T-helper 9 cell (primary cell): ENCODE measurements at regions not wholly inside any gene's neighbourhood (a gene's known extent, or its start where the extent isn't known, plus 50 kb on each side); places are given as distances from the start of the nearest gene placed in this dataset.

Experiments used
- DNase-seq: peaks from one replicate; pipeline ENCODE4 v3.0.0-alpha.2; 2020

DNA sequence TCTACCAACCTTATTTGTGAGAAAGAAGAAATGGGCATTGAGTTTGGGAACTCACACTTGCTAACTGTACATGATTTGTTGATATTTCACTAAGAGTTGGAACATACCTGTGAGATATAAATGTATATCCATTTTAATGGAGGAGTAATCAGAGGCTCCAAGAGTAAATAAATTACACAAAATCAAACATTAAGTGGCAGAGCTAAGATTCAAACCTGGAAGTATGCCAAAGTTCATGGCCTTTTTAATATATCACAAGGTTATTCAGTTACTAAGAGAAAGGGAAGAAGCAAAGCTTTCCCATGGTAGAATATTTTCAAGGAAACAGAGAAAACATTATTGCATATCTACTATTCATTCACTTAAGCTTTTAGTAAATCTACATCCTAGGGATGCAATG is 1641.1 kb downstream of the FAM181B start:
- DNase-seq, result no peak

DNA sequence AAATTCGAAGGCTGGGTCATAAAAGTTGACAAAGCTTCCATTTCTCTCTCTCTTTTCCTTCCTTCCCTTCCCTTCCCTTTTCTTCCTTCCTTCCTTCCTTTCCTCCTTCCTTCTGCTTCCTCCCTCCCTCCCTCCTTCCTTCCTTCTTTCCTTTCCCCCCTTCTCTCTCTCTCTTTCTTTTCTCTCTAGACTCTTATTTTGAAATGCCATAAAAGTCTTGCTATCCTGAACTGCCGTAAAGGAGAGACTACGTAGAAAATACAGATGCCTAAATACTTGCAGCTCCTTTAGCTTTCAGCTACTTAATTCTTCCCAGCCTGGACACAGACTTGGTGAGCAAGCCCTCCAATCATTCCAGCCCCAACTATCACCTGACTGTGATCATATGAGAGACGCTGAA is 1644.4 kb downstream of the FAM181B start:
- no peak for DNase-seq

DNA sequence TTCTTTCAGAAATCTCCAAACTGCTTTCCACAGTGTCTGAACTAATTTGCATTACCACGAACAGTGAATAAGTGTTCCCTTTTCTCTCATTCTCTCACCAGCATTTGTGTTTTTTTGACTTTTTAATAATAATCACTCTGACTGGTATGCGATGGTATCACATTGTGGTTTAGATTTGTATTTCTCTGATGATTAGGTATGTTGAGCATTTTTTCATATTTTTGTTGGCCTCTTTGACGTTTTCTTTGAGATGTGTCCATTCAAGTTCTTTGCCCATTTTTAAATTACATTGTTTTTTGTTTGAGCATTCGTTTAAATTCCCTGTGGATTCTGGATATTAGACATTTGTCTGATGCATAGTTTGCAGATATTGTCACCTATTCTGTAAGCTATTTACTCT is 1639.6 kb upstream of the TENM4 start:
- DNase-seq, result no peak

DNA sequence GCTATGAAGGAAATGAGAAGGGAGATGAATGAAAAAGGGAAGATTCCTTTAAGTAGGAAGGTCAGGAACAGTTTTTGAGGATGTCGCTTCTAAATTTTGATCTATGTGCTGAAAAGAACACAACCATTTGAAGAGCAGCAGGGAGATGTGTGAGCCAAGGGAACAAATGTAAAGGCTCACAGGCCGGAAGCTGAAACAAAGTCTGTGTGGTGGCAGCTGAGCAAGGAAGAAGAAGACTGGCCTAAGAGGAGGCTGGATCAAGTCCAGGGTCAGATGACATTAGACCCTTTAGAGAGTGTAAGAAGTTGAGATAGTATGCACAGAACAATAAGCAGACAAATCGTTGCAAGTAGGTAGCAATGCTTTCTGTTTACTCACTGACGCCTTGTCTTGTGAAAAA is 1631.4 kb upstream of the TENM4 start:
- DNase-seq, result no peak

GRCh38 chr11:81071606-81072005 is 1630.8 kb upstream of the TENM4 start:
- DNase-seq, result no peak

GRCh38 chr11:81070948-81071347 is 1630.1 kb upstream of the TENM4 start:
- no peak for DNase-seq

GRCh38 chr11:81059356-81059755 is 1618.5 kb upstream of the TENM4 start:
- no peak for DNase-seq

DNA sequence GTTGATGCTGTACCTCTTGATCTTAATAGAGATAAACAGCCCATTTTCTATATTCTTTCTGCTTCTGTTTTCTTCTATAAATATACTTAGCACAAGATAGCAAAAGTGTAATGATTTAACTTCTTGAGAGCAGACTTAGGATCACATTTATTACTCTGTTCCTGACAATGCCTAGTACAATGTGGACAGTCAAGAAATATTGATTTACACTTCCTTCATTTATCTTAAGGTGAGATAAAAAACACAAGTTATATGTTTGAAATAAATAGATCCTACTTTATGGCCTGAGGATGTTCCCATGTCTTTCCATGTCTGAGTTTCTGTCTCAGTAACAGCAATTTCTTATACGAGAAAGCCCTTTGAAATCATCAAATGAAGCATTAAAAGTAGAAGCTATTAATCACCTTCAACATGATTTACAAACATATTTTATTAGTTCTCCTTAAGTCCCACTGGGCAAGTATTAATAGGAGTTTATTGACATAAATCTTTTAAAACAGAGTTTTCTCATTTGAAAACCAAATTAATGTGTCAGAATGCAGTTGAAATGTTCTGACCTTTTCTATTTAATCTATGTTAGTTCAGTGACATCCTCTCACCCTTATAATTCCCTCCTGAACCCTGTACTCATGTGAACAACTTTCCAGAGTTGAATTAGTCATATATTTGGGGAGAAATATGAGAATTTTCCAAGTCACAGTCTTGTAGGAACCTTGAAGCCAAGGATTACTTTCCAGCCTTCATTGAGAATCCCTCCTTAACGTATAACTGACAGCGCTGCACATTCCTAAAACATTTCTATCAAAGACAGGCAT is 1611.7 kb upstream of the TENM4 start:
- DNase-seq, result no peak

- no peak for DNase-seq
Measured at GRCh38 chr11:81039916-81040524, 1599.2 kb upstream of the TENM4 start.

- DNase-seq, result no peak
Measured at GRCh38 chr11:81036168-81036870, 1595.5 kb upstream of the TENM4 start.

DNA sequence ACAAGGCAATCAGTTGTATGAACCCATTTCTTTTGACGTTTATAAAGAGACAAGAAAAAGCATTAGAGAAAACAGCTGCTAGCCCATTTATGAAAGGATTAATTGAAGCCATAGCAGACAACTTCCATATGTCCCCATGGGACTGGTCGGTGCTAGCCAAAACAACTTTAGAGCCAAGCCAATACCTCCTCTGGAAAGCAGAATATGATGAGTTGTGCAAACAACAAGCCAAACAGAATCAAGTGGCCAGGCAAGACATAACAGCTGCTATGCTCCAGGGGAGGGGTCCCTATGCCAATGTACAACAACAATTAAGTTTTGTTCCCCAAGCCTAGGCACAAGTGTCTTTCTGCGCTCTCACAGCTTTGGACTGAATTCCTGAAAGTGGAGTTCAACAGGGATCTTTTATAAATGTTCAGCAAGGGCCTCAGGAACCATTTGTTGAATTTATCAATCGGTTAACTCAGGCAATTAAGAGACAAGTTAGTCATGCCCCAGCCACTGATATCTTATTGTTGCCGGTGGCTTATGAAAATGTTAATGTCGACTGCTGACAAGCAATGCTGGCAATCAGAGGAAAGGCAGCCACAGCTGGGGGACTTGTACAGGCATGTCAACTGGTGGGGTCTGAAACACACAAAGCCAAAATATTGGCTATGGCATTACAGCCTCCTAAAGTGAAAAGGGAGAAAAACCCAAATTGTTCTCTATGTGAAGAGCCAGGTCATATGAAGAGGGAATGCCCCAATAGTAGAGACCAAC is 1593.1 kb upstream of the TENM4 start:
- no peak for DNase-seq

GRCh38 chr11:81032906-81033305 is 1592.1 kb upstream of the TENM4 start:
- no peak for DNase-seq

DNA sequence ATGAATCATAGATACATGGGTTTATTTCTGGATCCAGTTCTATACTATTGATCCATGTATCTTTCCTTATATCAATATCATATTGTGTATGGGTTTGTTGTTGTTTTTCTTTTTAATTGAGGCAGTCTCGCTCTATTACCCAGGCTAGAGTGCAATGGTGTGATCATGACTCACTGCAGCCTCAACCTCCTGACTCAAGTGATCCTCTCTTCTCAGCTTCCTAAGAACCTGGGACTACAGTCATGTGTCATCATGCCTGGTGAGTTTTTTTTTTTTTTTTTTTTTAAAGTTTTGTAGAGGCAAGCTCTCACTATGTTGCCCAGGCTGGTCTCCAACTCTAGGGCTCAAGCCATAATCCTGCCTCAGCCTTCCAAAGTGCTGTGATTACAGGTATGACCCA is 1589.4 kb upstream of the TENM4 start:
- no peak for DNase-seq

DNA sequence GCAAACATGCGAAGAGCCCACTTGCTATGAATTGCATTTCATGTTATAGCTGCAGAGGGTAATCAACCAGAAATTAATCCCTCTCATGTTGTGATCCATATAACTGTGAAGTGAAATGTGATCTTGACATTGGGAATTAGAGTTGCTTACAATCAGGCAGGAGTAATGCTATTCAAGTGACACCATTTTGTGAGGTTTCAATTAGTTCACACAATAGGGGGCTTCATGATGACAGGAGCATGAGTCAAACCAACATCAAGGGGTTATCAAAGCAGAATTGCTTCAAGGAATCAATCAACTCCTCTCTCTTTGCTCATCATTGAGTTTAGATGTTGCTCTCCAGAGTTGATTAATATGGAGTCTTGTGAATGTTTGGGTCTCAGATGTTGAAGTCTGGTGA is 1585.2 kb upstream of the TENM4 start:
- no peak for DNase-seq

DNA sequence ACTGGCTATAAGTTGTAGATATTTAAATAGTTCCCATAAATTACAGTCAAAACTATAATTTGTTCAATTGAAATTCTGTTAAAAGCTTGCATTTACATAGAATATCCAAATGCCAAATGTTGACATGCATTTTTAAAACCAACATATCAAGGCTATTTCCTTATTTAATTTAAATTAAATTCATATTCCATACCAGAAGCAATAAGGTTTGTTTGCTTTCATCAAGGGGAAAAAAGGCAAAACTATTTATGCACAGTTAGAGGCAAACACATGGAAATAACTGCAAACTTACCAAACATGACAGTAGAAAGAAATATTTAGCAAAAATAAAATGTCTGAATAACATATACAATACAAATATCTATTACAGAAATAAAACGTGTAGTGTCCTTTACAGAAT is 1581.2 kb upstream of the TENM4 start:
- DNase-seq, result no peak

DNA sequence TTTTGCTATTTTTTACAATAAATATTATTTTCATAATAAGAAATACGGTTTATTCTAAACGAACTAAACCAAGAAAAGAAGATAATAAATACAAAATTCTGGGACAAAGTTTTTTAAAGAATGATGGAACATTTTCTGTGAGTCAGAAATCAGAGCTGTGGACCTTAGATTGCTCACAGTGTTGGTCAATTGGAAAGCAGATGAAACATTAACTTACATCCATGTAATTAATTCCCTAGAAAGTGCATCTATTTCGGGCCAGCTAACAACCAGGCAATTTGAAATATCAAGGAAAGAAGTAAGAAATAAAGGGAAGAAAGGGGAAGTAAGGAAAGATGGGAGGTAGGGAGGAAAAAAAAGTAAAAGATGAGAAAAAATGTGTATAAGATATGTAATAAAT is 1569.8 kb upstream of the TENM4 start:
- no peak for DNase-seq

DNA sequence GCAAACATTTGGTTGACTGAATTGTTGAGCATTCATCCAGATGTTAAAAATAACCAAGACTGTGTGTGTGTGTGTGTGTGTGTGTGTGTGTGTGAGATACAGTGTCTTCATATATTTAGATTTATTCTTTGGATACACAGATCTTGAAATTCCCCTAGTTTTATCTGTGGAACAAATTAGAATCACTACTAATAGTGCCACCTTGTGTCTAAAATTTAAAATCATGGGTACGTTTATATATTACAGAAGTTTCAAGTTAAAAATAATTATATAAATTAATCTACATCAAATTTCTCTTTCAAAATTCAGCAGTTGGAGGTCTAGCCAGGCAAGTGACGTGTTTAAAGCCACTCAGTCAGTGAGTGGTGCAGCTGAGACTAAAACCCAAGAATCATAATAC is 1566.2 kb upstream of the TENM4 start:
- DNase-seq, result no peak

DNA sequence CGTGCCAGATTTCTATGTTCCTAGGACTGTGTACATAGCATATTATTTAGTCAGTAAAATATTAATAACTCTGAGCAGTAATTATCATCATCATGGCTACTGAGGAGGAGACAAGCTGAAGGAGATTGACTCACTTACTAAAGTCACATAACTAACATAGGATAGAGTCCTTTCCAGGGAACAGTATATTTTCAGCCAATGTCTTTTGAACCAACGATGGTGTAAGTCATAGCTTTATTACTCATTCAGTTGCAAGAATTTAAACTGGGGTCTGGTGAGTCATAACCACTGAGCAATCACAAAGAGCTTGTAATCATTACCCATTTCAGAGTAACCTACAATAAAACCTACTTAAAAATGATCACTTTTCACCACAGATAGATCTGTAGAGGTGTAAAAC is 1564.8 kb upstream of the TENM4 start:
- no peak for DNase-seq

DNA sequence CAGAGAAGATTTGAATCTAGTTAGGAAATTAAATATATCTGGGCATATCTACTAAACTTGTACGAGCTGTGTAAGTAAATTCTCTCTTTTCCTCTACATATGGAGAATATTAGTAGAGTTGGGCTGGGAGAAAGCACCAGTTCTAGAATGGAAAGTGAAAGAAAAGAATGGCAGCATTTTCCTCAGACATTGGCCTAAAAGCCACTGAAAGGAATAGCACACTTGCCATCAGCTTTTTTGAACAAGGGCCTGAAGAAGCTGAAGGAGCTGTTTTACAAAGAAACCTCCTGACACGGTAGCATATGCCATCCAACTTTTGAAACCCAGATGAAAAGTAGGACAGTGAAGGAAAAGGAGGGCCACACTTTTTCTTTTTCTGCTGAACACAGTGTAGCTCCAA is 1563.7 kb upstream of the TENM4 start:
- no peak for DNase-seq

GRCh38 chr11:81002374-81002773 is 1561.5 kb upstream of the TENM4 start:
- no peak for DNase-seq

GRCh38 chr11:81000735-81001134 is 1559.9 kb upstream of the TENM4 start:
- DNase-seq, result no peak

DNA sequence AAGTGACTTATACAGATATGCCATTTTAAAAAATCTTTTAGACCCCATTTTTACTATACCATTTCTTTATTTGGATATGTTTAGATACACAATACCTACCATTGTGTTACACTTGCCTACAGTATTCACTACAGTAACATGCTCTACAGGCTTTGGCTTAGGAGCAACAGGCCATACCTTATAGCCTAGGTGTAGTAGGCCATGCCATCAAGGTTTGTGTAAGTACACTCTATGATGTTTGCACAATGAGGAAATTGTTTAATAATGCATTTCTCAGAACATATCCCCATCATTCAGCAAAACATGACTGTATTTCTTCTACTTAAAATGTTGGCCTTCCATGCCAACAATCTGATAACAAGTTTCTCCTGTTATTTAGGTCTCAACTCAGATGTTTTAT is 1559.5 kb upstream of the TENM4 start:
- DNase-seq, result no peak

DNA sequence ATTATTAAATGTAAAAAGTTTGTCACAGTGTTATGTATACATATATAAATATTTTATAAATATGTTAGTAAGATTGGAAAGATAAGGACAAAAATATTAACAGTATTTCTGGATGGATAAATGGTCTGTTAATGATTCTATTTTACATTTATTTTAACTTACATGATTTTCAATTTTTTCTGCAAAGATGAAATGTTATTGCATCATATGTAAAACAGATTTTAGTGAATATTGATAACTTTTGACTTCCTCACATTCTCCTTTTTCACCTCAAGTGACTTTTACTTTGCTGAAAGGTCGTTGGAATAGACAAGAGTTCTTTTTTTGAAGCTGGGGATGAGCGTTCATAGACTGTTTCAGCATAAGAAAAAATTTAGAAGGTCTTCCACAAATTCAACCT is 1554.7 kb upstream of the TENM4 start:
- DNase-seq, result no peak
